SKM-1 (cell line): ENCODE measurements at regions not wholly inside any gene's neighbourhood (a gene's known extent, or its start where the extent isn't known, plus 50 kb on each side); places are given as distances from the start of the nearest gene placed in this dataset.

Experiments
- DNase-seq: peaks from one replicate; lab custom pipeline; 2025; ENCODE audit not compliant: unreplicated experiment; lab: John Stamatoyannopoulos, UW

DNA sequence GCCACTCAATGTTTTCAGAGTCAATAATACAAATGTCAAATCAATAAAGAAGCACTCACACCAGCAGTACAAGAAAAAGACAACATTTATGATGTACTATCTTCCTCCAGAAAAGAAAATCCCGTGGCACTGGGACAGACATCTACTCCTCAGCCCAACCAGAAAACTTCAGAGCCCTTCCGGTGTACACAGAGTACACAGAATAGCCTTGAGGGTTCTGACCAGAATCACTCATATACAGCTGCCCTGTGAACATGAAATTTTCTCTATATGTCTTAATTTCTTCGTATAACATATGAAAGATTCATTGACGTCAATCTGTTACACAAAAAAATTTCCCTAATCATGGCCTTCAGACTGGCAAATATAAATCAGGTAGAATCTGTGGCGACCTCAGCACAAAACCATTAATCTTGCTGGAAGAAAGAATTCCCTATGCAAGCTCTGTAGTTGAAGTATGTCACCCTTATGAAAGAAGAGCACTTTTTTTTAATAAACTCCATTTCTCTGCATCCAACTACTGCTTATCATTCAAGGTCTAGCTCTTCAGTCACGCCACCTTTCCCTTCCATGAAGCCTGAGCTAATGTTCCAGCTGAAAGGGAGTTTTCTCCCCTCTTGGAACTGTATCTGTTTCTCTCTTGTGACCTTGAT is 53.8 kb upstream of the PLAAT1 start:
- DNase-seq, result no peak

DNA sequence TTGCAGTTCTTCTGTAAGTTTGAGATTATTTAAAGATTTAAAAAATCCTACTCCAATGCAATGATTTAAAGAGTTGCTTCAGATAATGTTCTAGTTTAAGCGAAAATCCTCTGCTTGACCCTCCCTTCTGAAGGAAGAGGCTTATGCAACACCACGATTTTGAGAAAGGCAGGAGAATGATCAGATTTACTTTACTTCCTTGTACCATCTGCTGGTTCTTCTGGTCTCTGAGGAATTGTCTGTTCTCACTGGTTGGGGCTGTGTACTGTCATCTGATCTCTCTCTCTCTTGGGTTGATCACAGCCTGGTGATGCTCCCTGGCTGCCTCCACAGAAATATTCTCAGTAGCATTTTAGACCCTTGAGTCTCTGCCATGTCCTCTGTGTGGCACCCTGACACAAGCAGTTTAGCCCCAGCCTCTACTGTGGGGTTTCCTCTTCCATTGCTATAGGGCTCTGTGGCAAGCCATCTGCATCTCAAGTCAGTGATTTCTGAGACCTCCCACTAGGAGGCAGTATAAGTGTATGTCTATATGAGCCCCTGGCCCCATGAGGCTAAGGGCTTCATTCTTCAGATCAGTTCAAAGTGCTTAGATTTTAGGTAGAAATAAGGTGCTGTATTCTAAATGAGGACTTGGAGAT is 50.8 kb upstream of the PLAAT1 start:
- no peak for DNase-seq
